A549 (cell line): ENCODE measurements at regions not wholly inside any gene's neighbourhood (a gene's known extent, or its start where the extent isn't known, plus 50 kb on each side); places are given as distances from the start of the nearest gene placed in this dataset.

ENCODE experiments used
- BHLHE40 ChIP-seq: IDR thresholded peaks from 2 replicates; pipeline ENCODE4 v1.6.1; 2012; ENCODE audit warnings: low read depth, low read length, inconsistent platforms
- CHD2 ChIP-seq: fragments of 150-350 bp; IDR thresholded peaks from 2 replicates; pipeline ENCODE4 v1.6.1; 2014; ENCODE audit warnings: low read length; ENCODE audit not compliant: partially characterized antibody
- TF ChIP-seq, protein P1 (sequence below): fragments of >200 bp; sonication (Bioruptor Twin); formaldehyde crosslinking; IDR thresholded peaks from 3 replicates; pipeline ENCODE4 v1.5.1; 2016
- TF ChIP-seq, protein P2 (sequence below): fragments of 150-350 bp; IDR thresholded peaks from 2 replicates; pipeline ENCODE4 v1.6.1; 2014; ENCODE audit warnings: low read depth, mild to moderate bottlenecking, low read length

DNA sequence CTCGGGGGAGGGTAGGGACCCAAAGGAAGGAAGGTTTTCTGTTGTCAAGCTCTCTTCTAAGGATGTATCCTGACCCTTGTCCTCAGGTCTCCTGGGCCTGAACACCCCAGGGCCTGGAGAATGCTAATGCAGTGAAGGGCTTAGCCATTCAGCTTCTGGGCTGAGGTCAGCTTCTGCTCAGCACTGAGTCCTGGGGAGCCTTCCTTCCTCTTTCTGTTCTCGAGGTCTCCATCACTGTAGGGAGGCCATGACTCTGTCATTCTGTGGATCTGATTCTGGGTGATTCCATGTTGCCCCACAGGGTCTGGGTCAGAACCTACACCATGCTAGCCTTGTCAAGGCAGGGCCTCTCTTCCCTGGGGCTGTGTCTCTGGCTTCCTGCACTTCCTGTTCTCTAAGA is 712.7 kb downstream of the DHX35 start:
- TF ChIP-seq, protein P1, sequence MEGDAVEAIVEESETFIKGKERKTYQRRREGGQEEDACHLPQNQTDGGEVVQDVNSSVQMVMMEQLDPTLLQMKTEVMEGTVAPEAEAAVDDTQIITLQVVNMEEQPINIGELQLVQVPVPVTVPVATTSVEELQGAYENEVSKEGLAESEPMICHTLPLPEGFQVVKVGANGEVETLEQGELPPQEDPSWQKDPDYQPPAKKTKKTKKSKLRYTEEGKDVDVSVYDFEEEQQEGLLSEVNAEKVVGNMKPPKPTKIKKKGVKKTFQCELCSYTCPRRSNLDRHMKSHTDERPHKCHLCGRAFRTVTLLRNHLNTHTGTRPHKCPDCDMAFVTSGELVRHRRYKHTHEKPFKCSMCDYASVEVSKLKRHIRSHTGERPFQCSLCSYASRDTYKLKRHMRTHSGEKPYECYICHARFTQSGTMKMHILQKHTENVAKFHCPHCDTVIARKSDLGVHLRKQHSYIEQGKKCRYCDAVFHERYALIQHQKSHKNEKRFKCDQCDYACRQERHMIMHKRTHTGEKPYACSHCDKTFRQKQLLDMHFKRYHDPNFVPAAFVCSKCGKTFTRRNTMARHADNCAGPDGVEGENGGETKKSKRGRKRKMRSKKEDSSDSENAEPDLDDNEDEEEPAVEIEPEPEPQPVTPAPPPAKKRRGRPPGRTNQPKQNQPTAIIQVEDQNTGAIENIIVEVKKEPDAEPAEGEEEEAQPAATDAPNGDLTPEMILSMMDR, result no peak
- TF ChIP-seq CHD2 (no peak), BHLHE40 (no peak)
- TF ChIP-seq, protein P2, sequence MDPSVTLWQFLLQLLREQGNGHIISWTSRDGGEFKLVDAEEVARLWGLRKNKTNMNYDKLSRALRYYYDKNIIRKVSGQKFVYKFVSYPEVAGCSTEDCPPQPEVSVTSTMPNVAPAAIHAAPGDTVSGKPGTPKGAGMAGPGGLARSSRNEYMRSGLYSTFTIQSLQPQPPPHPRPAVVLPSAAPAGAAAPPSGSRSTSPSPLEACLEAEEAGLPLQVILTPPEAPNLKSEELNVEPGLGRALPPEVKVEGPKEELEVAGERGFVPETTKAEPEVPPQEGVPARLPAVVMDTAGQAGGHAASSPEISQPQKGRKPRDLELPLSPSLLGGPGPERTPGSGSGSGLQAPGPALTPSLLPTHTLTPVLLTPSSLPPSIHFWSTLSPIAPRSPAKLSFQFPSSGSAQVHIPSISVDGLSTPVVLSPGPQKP, result no peak
